H1 (cell line): ENCODE measurements at regions not wholly inside any gene's neighbourhood (a gene's known extent, or its start where the extent isn't known, plus 50 kb on each side); places are given as distances from the start of the nearest gene placed in this dataset.

Source experiments
- CTCF ChIA-PET: fragments of 300-600 bp; sonication (Branson Sonifier 250); formaldehyde crosslinking; loops from one replicate; lab custom pipeline; 2021; ENCODE audit not compliant: partially characterized antibody; lab: Charles Lee
- POLR2A ChIA-PET: fragments of 300-600 bp; sonication (Branson Sonifier 250); formaldehyde crosslinking; loops from one replicate; lab custom pipeline; 2021; ENCODE audit warnings: inconsistent platforms; ENCODE audit not compliant: partially characterized antibody; lab: Charles Lee
- DNase-seq, 2 experiments: peaks; one replicate each; pipeline versions ENCODE4 v3.0.0 to v3.0.0-alpha.2; 2010 to 2022; ENCODE audit warnings: low spot score in 2 of 2, low read depth in 1 of 2, mixed read lengths in 1 of 2
- FAIRE-seq: peaks from 2 replicates; lab custom pipeline; 2011; peaks lifted over from hg19 to GRCh38; lab: Jason Lieb, UNC
- H2AFZ ChIP-seq: 2 replicates; pipeline ENCODE4 v1.8.1; 2012; ENCODE audit warnings: low read length, inconsistent platforms
- H2AK5ac ChIP-seq: 2 replicates; pipeline ENCODE4 v1.6.1; 2013; ENCODE audit warnings: low read depth, low read length
- H2BK120ac ChIP-seq: replicated peaks from 2 replicates; pipeline ENCODE3; 2013; ENCODE audit warnings: low read depth, low read length, inconsistent platforms
- H2BK12ac ChIP-seq: 2 replicates; pipeline ENCODE4 v1.6.1; 2013; ENCODE audit warnings: low read depth, low read length
- H2BK15ac ChIP-seq: 2 replicates; pipeline ENCODE4 v1.6.1; 2013; ENCODE audit warnings: low read length
- H2BK20ac ChIP-seq: 2 replicates; pipeline ENCODE4 v1.6.1; 2013; ENCODE audit warnings: low read length
- H2BK5ac ChIP-seq: 2 replicates; pipeline ENCODE4 v1.6.1; 2013; ENCODE audit warnings: low read depth, low read length
- H3K14ac ChIP-seq: 2 replicates; pipeline ENCODE4 v1.6.1; 2013; ENCODE audit warnings: inconsistent platforms; ENCODE audit not compliant: insufficient read length
- H3K18ac ChIP-seq: 2 replicates; pipeline ENCODE4 v1.6.1; 2013; ENCODE audit warnings: low read length; ENCODE audit errors: extremely low read depth
- H3K23ac ChIP-seq: 2 replicates; pipeline ENCODE4 v1.6.1; 2013; ENCODE audit warnings: inconsistent platforms; ENCODE audit not compliant: insufficient read length
- H3K23me2 ChIP-seq: 2 replicates; pipeline ENCODE4 v1.6.1; 2013; ENCODE audit warnings: low read depth, low read length
- H3K27ac ChIP-seq: 2 replicates; pipeline ENCODE4 v1.6.1; 2011; ENCODE audit warnings: low read depth, low read length, inconsistent platforms
- H3K27me3 ChIP-seq, 4 experiments: replicated peaks in 1 of 4; 1 replicate in 1 of 4; 2 replicates in 3 of 4; pipeline versions ENCODE4 v1.6.1 to v1.8.1; 2011 to 2013; ENCODE audit warnings: low read length in 3 of 4, mild to moderate bottlenecking in 3 of 4, inconsistent platforms in 2 of 4, mixed read lengths in 2 of 4, moderate library complexity in 1 of 4; ENCODE audit not compliant: control insufficient read depth in 3 of 4, insufficient read depth in 3 of 4; ENCODE audit errors: extremely low read depth in 1 of 4
- H3K36me3 ChIP-seq, 4 experiments: 2 replicates each; pipeline versions ENCODE4 v1.6.1 to v1.8.1; 2011 to 2013; ENCODE audit warnings: mild to moderate bottlenecking in 4 of 4, low read length in 3 of 4, moderate library complexity in 2 of 4, control low read depth in 1 of 4, inconsistent platforms in 1 of 4; ENCODE audit not compliant: insufficient read depth in 4 of 4, control insufficient read depth in 2 of 4
- H3K4ac ChIP-seq: replicated peaks from 2 replicates; pipeline ENCODE3; 2013; ENCODE audit warnings: low read length, low read depth, mixed read lengths, inconsistent platforms; ENCODE audit not compliant: insufficient read length
- H3K4me1 ChIP-seq, 4 experiments: replicated peaks in 1 of 4; 1 replicate in 1 of 4; 2 replicates in 3 of 4; pipeline versions ENCODE4 v1.6.1 to v1.8.1; 2011 to 2013; ENCODE audit warnings: low read length in 3 of 4, inconsistent platforms in 2 of 4, mixed read lengths in 1 of 4; ENCODE audit not compliant: insufficient read depth in 4 of 4, control insufficient read depth in 3 of 4
- H3K4me2 ChIP-seq, 2 experiments: 2 replicates each; pipeline versions ENCODE4 v1.6.1 to v1.8.1; 2011 to 2013; ENCODE audit warnings: low read depth in 2 of 2, low read length in 2 of 2, control low read depth in 1 of 2, inconsistent platforms in 1 of 2, mild to moderate bottlenecking in 1 of 2; ENCODE audit not compliant: insufficient read depth in 1 of 2
- H3K4me3 ChIP-seq, 4 experiments: fragments of 200-600, 300-600 bp in 1 of 4; sonication (generic), shearing (Covaris generic), sonication (Bioruptor Twin) in 1 of 4; 2 replicates each; pipeline versions ENCODE4 v1.5.1 to v1.8.1; 2011 to 2016; ENCODE audit warnings: low read length in 4 of 4, low read depth in 3 of 4, control low read depth in 2 of 4, inconsistent platforms in 2 of 4, mild to moderate bottlenecking in 2 of 4, mixed read lengths in 1 of 4, moderate library complexity in 1 of 4; ENCODE audit not compliant: insufficient read depth in 2 of 4; ENCODE audit errors: extremely low read depth in 1 of 4
- H3K56ac ChIP-seq: replicated peaks from 2 replicates; pipeline ENCODE3; 2013; ENCODE audit warnings: low read depth, mild to moderate bottlenecking, mixed read lengths, low read length, inconsistent platforms; ENCODE audit not compliant: insufficient read length
- H3K79me1 ChIP-seq: 2 replicates; pipeline ENCODE4 v1.6.1; 2013; ENCODE audit warnings: low read depth, low read length, control low read depth
- H3K79me2 ChIP-seq, 2 experiments: 2 replicates each; pipeline versions ENCODE4 v1.6.1 to v1.8.1; 2012 to 2013; ENCODE audit warnings: low read length in 2 of 2, mild to moderate bottlenecking in 2 of 2, inconsistent platforms in 1 of 2; ENCODE audit not compliant: insufficient read depth in 2 of 2, control insufficient read depth in 1 of 2
- H3K9ac ChIP-seq, 4 experiments: replicated peaks in 1 of 4; 1 replicate in 1 of 4; 2 replicates in 3 of 4; pipeline versions ENCODE4 v1.6.1 to v1.8.1; 2011 to 2013; ENCODE audit warnings: low read depth in 3 of 4, low read length in 3 of 4, control low read depth in 2 of 4, mild to moderate bottlenecking in 2 of 4, moderate library complexity in 2 of 4, inconsistent platforms in 1 of 4; ENCODE audit errors: extremely low read depth in 1 of 4
- H3K9me3 ChIP-seq, 2 experiments: 2 replicates each; pipeline versions ENCODE4 v1.6.1 to v1.8.1; 2012 to 2013; ENCODE audit warnings: mild to moderate bottlenecking in 2 of 2, moderate library complexity in 2 of 2, control low read depth in 1 of 2, inconsistent platforms in 1 of 2, low read depth in 1 of 2, low read length in 1 of 2, mixed read lengths in 1 of 2; ENCODE audit not compliant: insufficient read depth in 2 of 2
- H4K20me1 ChIP-seq, 2 experiments: replicated peaks in 1 of 2; 2 replicates each; pipeline versions ENCODE3 to v1.8.1; 2011 to 2013; ENCODE audit warnings: inconsistent platforms in 2 of 2, low read length in 2 of 2, mild to moderate bottlenecking in 1 of 2; ENCODE audit not compliant: insufficient read depth in 2 of 2, control insufficient read depth in 1 of 2
- H4K5ac ChIP-seq: 2 replicates; pipeline ENCODE4 v1.6.1; 2013; ENCODE audit warnings: low read length, low read depth, mixed read lengths, inconsistent platforms; ENCODE audit not compliant: insufficient read length
- H4K8ac ChIP-seq: 2 replicates; pipeline ENCODE4 v1.8.0; 2013; ENCODE audit warnings: mild to moderate bottlenecking, moderate library complexity, low read length, inconsistent platforms; ENCODE audit not compliant: insufficient read depth; ENCODE audit errors: extremely low read depth
- H4K91ac ChIP-seq: replicated peaks from 2 replicates; pipeline ENCODE3; 2013; ENCODE audit warnings: low read length, mixed read lengths, inconsistent platforms; ENCODE audit not compliant: insufficient read length
- ASH2L ChIP-seq: fragments of 200-600, 300-600 bp; sonication (generic); IDR thresholded peaks from one replicate; pipeline ENCODE4 v1.7.1; 2017; ENCODE audit warnings: low read length
- CBX8 ChIP-seq: fragments of 300-800, 300-1000 bp; sonication (generic); IDR thresholded peaks from 2 replicates; pipeline ENCODE4 v1.7.1; 2016; ENCODE audit warnings: low read depth, low read length, borderline replicate concordance
- CREB1 ChIP-seq: IDR thresholded peaks from 2 replicates; pipeline ENCODE4 v1.6.1; 2012; ENCODE audit warnings: inconsistent platforms
- FOSL1 ChIP-seq: IDR thresholded peaks from 2 replicates; pipeline ENCODE4 v1.6.1; 2011; ENCODE audit warnings: mild to moderate bottlenecking, low read depth, low read length, moderate library complexity; ENCODE audit not compliant: insufficient read depth
- GABPA ChIP-seq: IDR thresholded peaks from 2 replicates; pipeline ENCODE4 v1.6.1; 2011; ENCODE audit warnings: mild to moderate bottlenecking, low read length, moderate library complexity, borderline replicate concordance; ENCODE audit not compliant: insufficient read depth
- HDAC6 ChIP-seq: IDR thresholded peaks from one replicate; pipeline ENCODE4 v1.7.1; 2012; ENCODE audit warnings: low read depth, mild to moderate bottlenecking, inconsistent platforms, low read length, moderate library complexity
- KDM4A ChIP-seq: IDR thresholded peaks from one replicate; pipeline ENCODE4 v1.7.1; 2012; ENCODE audit warnings: low read depth, mild to moderate bottlenecking, moderate library complexity, low read length, inconsistent platforms; ENCODE audit not compliant: severe bottlenecking
- SAP30 ChIP-seq: fragments of 300-600 bp; sonication (generic); IDR thresholded peaks from 2 replicates; pipeline ENCODE4 v1.7.1; 2012; ENCODE audit warnings: low read length, moderate library complexity, mild to moderate bottlenecking, inconsistent platforms; ENCODE audit not compliant: insufficient read depth, insufficient replicate concordance
- TBP ChIP-seq: IDR thresholded peaks from 2 replicates; pipeline ENCODE4 v1.6.1; 2011; ENCODE audit warnings: low read depth, low read length, improper control_type of control experiment
- WGBS, 2 experiments: shearing (Covaris generic) in 1 of 2; methylation state at CpG; one replicate each; pipeline versions ENCODE4 v1.1.6 to v1.1.7; 2013 to 2015; ENCODE audit warnings: low lambda C conversion rate in 2 of 2, mixed read lengths in 2 of 2, inconsistent platforms in 1 of 2, low coverage in 1 of 2, missing lambda C conversion rate in 1 of 2; ENCODE audit not compliant: insufficient replicate concordance in 2 of 2, insufficient coverage in 1 of 2, insufficient read length in 1 of 2; ENCODE audit errors: extremely low coverage in 1 of 2, missing lambda C conversion rate in 1 of 2; 5-methylcytosine and 5-hydroxymethylcytosine counted together

- Histone ChIP-seq H3K4ac (no peak overlapping the region), H3K4me2 (no peak overlapping the region), H3K23me2 (no peaks in the 10 kb centered on the region), H2BK12ac (no peak overlapping the region), H4K5ac (no peak overlapping the region), H3K79me2 (no peaks in the 10 kb centered on the region), H2BK120ac (no peak overlapping the region), H2AFZ (no peak overlapping the region), H3K56ac (no peak overlapping the region), H3K4me1 (0 out of 7 replicates have a peak, but pooled peaks cover 0 to 2% (median 0%) of the 10 kb centered on the region in 4 experiments), H3K79me1 (no peaks in the 10 kb centered on the region), H3K18ac (no peak overlapping the region), H3K23ac (no peak overlapping the region), H3K36me3 (no peaks in the 10 kb centered on the region), H3K4me3 (no peak overlapping the region), H4K8ac (no peak overlapping the region), H2BK15ac (no peak overlapping the region), H2BK20ac (no peak overlapping the region), H3K27ac (no peak overlapping the region), H3K9me3 (no peaks in the 10 kb centered on the region), H3K27me3 (no peaks in the 10 kb centered on the region), H3K9ac (no peak overlapping the region), H3K14ac (no peak overlapping the region), H2AK5ac (no peak overlapping the region), H4K91ac (no peak overlapping the region), H2BK5ac (no peak overlapping the region), H4K20me1 (no peaks in the 10 kb centered on the region)
- ChIA-PET CTCF (no interaction called here), POLR2A (no interaction called here)
- DNase-seq (no peak), FAIRE-seq (no peak)
- TF ChIP-seq HDAC6, result no peak
- TF ChIP-seq SAP30, result no peak
- no peak for TF ChIP-seq TBP
- no peak for TF ChIP-seq GABPA
- no peak for TF ChIP-seq ASH2L
- TF ChIP-seq CREB1, result no peak
- TF ChIP-seq FOSL1, result no peak
- TF ChIP-seq KDM4A, result no peak
- no peak for TF ChIP-seq CBX8
- WGBS, 2 experiments, result 90% methylated on average over 2 of the region's 2 CpGs; no CpG with 5 or more reads in 1 of the 2 experiments
Observed at GRCh38 chr14:48452437-48452995, 777.1 kb upstream of the MDGA2 start.
